ENCODE measurements at regions not wholly inside any gene's neighbourhood (a gene's known extent, or its start where the extent isn't known, plus 50 kb on each side); places are given as distances from the start of the nearest gene placed in this dataset.

GRCh38 chr2:83388804-83389203 lies 1070.3 kb downstream of the SUCLG1 start:
- TF ChIP-seq POLR2A (IDR thresholded peaks at IDR 0.05), result no peak
- TF ChIP-seq CTCF (IDR thresholded peaks at IDR 0.05), result no peak
- TF ChIP-seq POLR2AphosphoS5 (IDR thresholded peaks at IDR 0.05), result no peak

Measured in breast epithelium (tissue), 3 donors.